ENCODE measurements at regions not wholly inside any gene's neighbourhood (a gene's known extent, or its start where the extent isn't known, plus 50 kb on each side); places are given as distances from the start of the nearest gene placed in this dataset.

DNA sequence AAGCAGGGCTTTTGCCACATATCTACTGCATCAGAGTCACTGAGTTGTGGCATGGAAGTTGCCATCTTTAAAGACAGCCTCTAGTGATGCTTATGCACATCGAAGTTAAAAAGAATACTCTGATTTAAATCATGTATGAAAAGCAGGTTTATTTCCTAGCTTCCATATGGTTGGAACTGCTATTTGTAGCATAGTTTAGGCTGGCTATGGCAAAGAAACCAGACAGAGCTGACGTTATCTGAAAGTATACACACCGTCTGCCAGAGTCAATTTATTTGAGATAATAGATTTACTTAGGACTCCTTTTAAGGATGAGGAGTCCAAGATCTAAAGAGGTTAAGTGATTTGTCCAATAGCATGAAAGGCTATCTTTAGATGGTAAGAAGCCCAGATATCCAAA, 536.9 kb upstream of the ADGRL4 start:
- no peak for TF ChIP-seq EZH2phosphoT487 (conservative IDR thresholded peaks at IDR 0.05; ENCODE audit: low read length)
- TF ChIP-seq, protein P1, sequence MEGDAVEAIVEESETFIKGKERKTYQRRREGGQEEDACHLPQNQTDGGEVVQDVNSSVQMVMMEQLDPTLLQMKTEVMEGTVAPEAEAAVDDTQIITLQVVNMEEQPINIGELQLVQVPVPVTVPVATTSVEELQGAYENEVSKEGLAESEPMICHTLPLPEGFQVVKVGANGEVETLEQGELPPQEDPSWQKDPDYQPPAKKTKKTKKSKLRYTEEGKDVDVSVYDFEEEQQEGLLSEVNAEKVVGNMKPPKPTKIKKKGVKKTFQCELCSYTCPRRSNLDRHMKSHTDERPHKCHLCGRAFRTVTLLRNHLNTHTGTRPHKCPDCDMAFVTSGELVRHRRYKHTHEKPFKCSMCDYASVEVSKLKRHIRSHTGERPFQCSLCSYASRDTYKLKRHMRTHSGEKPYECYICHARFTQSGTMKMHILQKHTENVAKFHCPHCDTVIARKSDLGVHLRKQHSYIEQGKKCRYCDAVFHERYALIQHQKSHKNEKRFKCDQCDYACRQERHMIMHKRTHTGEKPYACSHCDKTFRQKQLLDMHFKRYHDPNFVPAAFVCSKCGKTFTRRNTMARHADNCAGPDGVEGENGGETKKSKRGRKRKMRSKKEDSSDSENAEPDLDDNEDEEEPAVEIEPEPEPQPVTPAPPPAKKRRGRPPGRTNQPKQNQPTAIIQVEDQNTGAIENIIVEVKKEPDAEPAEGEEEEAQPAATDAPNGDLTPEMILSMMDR (IDR thresholded peaks at IDR 0.05; ENCODE audit: insufficient read depth, low read length, poor library complexity, severe bottlenecking): no peak

All from SU-DHL-6 (cell line).